ENCODE measurements at regions not wholly inside any gene's neighbourhood (a gene's known extent, or its start where the extent isn't known, plus 50 kb on each side); places are given as distances from the start of the nearest gene placed in this dataset.

DNA sequence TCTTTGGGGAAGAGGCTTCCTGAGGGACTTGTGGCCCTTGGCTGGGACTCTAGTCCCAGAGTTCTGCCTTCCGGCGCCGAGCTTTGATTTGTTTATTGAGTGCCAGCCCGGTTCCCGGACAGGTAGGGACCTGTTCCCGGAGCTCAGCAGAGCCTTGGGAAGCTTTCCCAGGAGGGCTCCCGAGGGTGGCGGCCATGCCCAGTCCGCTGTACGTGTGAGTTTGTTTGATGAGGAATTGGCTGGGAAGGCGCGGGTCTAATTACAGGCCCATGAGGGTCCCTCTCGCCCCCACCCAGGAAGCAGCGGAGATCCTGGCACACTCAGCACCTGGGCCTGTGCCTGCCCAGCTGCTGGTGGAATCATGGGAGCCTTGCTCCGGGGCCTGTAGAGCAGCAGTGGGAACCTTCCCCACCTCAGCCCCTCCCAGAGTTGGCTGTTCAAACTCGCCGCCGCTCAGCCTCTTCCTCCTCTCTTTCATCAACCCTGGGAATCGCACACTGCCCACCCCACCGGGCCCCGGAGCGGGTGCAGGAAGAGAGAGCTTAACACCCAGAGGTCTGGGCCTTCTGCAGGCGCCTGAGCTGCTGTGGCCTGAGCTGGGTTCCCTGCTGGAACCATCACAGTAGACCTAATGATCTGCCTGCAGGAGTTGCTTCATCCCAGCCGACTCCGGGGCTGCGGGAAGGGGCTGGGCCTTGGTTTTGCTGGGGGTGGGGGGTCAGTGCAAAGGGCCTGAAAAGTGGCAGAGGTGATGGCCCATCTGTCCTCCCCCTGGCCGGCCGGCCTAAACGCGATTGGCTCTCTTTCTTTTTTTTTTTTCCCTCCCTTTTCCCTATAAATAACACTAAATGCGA, 313.7 kb downstream of the SEC14L1 start:
- Histone ChIP-seq H3K36me3 (no peaks in the 10 kb centered on the region), H3K27me3 (no peaks in the 10 kb centered on the region), H3K4me1 (peaks cover 46 to 84% (median 57%) of the 10 kb centered on the region in 4 donors), H3K27ac (peak overlapping the region; percentile 91 to 96 (median 94)), H3K9me3 (no peaks in the 10 kb centered on the region), H3K4me3 (peak overlapping the region in 3 of 4 donors; percentile 7 to 63 (median 19))
- intact Hi-C loops (cut with DNase I; ENCODE audit: low total_unique reads) (no loop called here), in situ Hi-C loops (cut with MboI; ENCODE audit: low pct_ligation_motif_present in 1 of 4, low pct_unique_long_range_greater_than_20kb in 1 of 4, low sequenced_read_pairs in 3 of 4) (no loop called here)
- WGBS, 2 donors (ENCODE audit: low coverage in 1 of 2), result 39 to 47% methylated on average over 3 to 31 of the region's 31 CpGs
- no peak for DNase-seq
- TF ChIP-seq, protein P1, sequence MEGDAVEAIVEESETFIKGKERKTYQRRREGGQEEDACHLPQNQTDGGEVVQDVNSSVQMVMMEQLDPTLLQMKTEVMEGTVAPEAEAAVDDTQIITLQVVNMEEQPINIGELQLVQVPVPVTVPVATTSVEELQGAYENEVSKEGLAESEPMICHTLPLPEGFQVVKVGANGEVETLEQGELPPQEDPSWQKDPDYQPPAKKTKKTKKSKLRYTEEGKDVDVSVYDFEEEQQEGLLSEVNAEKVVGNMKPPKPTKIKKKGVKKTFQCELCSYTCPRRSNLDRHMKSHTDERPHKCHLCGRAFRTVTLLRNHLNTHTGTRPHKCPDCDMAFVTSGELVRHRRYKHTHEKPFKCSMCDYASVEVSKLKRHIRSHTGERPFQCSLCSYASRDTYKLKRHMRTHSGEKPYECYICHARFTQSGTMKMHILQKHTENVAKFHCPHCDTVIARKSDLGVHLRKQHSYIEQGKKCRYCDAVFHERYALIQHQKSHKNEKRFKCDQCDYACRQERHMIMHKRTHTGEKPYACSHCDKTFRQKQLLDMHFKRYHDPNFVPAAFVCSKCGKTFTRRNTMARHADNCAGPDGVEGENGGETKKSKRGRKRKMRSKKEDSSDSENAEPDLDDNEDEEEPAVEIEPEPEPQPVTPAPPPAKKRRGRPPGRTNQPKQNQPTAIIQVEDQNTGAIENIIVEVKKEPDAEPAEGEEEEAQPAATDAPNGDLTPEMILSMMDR (IDR thresholded peaks at IDR 0.05), result no peak
- TF ChIP-seq POLR2AphosphoS5 (IDR thresholded peaks at IDR 0.05), result no peak
- TF ChIP-seq EP300 (IDR thresholded peaks at IDR 0.05; ENCODE audit: low read depth), result no peak
- no peak for TF ChIP-seq POLR2A (IDR thresholded peaks at IDR 0.05)

DNA sequence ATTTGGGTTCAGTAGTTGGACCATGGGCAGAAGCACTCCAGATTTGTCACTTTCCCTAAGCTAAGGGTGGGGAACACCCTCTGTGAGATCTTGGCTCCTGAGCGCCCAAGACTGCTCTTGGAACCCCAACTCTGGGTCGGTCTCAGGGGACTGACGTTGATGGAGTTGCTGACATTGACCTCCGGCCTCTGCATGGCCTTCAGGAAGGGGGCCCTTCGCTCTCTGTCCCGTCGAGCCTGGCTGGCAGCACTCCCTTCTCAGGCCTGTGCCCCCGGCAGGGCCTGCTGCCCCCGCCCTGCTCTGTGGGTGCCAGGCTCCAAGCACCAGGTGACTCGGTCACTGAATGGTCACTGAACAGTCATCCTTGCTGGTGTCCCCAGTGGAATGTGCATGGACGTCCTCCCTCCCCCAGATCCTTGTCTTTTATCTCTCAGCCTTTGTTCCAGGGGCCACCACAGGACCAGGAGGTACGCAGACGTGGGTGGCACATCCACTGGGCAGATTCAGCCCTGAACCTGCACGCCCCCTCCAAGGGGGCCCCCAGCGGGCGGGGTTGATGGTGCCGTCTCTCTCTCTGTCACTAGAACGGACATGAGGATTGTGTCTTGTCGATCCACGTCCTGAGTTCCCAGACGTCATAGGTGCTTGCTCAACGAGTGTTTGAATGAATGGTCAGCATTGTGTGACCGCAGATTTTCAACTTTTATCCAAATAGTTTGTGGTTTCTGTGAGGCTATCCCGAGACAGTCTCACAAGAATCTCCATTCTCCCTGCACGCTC, 314.5 kb downstream of the SEC14L1 start:
- TF ChIP-seq EP300 (IDR thresholded peaks at IDR 0.05; ENCODE audit: low read depth) (no peak), POLR2A (IDR thresholded peaks at IDR 0.05) (no peak), POLR2AphosphoS5 (IDR thresholded peaks at IDR 0.05) (no peak)
- TF ChIP-seq, protein P1 (IDR thresholded peaks at IDR 0.05), result no peak
- no peaks in the 10 kb centered on the region for H3K36me3 ChIP-seq
- intact Hi-C loops (cut with DNase I; ENCODE audit: low total_unique reads) (no loop called here), in situ Hi-C loops (cut with MboI; ENCODE audit: low pct_ligation_motif_present in 1 of 4, low pct_unique_long_range_greater_than_20kb in 1 of 4, low sequenced_read_pairs in 3 of 4) (no loop called here)
- DNase-seq, result no peak
- peaks cover 39 to 84% (median 57%) of the 10 kb centered on the region in 4 donors for H3K4me1 ChIP-seq
- no peaks in the 10 kb centered on the region for H3K9me3 ChIP-seq
- WGBS, 2 donors (ENCODE audit: low coverage in 1 of 2), result 60 to 70% methylated on average over 4 to 19 of the region's 25 CpGs
- H3K4me3 ChIP-seq, result peak overlapping the region in 1 of 4 donors; percentile 63
- no peaks in the 10 kb centered on the region for H3K27me3 ChIP-seq
- peak overlapping the region; percentile 91 to 96 (median 94) for H3K27ac ChIP-seq

DNA sequence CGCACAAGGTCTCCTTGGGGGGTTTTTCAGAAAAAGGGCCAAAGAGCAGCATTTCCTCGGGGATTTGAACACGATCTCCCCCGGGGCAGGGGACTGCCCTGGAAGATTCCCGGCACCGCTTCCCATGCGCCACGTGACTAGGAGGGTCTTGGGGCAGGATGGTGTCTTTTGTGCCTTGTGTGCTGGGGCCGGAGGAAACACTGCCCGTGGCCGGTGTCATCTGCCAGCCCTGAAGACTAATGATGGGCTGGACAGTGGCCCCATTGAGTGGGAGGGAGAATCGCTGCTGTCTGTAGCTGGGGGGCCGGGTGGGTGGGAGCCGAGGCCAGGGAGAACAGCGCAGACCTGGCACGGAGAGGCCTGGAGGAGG, 315.1 kb downstream of the SEC14L1 start:
- Histone ChIP-seq H3K27ac (peak overlapping the region; percentile 91 to 96 (median 94)), H3K4me1 (peaks cover 39 to 84% (median 56%) of the 10 kb centered on the region in 4 donors), H3K9me3 (no peaks in the 10 kb centered on the region), H3K36me3 (no peaks in the 10 kb centered on the region), H3K27me3 (no peaks in the 10 kb centered on the region), H3K4me3 (peak overlapping the region in 1 of 4 donors; percentile 4)
- in situ Hi-C loops (cut with MboI; ENCODE audit: low pct_ligation_motif_present in 1 of 4, low pct_unique_long_range_greater_than_20kb in 1 of 4, low sequenced_read_pairs in 3 of 4) (no loop called here), intact Hi-C loops (cut with DNase I; ENCODE audit: low total_unique reads) (no loop called here)
- TF ChIP-seq POLR2A (IDR thresholded peaks at IDR 0.05) (no peak), EP300 (IDR thresholded peaks at IDR 0.05; ENCODE audit: low read depth) (no peak)
- TF ChIP-seq, protein P1 (IDR thresholded peaks at IDR 0.05), result no peak
- no peak for DNase-seq
- 74 to 93% methylated on average over 3 to 15 of the region's 16 CpGs for WGBS, 2 donors (ENCODE audit: low coverage in 1 of 2)

DNA sequence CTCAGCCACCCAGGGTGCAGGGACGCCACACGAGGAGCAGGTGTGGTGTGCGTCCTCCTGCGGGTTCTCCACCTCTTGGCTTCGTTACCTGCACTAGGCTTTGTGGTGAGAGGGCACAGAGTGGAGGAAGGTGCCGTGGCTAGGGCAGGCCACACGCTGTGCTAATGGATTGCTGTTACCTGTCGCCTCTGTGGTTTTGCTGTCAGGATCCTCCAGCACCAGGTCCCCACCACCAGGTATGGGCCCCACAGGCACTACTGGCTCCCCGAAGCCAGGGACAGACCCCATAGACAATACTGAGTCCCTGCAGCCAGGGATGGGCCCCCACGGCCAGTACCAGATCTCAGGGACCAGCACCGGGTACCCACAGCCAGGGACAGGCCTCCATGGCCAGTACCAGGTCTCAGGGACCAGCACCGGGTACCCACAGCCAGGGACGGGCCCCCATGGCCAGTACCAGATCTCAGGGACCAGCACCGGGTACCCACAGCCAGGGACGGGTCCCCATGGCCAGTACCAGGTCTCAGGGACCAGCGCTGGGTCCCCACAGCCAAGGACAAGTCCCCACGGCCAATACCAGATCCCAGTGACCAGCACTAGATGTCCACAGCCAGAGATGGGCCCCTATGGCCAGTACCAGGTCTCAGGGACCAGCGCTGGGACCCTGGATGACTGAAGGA, 315.6 kb downstream of the SEC14L1 start:
- DNase-seq, result peak; percentile 45
- intact Hi-C loops (cut with DNase I; ENCODE audit: low total_unique reads) (no loop called here), in situ Hi-C loops (cut with MboI; ENCODE audit: low pct_ligation_motif_present in 1 of 4, low pct_unique_long_range_greater_than_20kb in 1 of 4, low sequenced_read_pairs in 3 of 4) (no loop called here)
- Histone ChIP-seq H3K36me3 (no peaks in the 10 kb centered on the region), H3K4me3 (peak overlapping the region in 1 of 4 donors; percentile 4), H3K27ac (peak overlapping the region; percentile 91 to 96 (median 94)), H3K27me3 (no peaks in the 10 kb centered on the region), H3K9me3 (no peaks in the 10 kb centered on the region), H3K4me1 (peaks cover 40 to 84% (median 58%) of the 10 kb centered on the region in 4 donors)
- TF ChIP-seq EP300 (IDR thresholded peaks at IDR 0.05; ENCODE audit: low read depth), result no peak
- no peak for TF ChIP-seq POLR2AphosphoS5 (IDR thresholded peaks at IDR 0.05)
- TF ChIP-seq POLR2A (IDR thresholded peaks at IDR 0.05), result no peak
- TF ChIP-seq, protein P1 (IDR thresholded peaks at IDR 0.05), result no peak
- WGBS, 2 donors (ENCODE audit: low coverage in 1 of 2), result 92% methylated on average over 10 of the region's 18 CpGs; no CpG with 5 or more reads in 1 of the 2 donors

Measured in transverse colon (tissue), 4 donors.